CD4-positive, CD25-positive, alpha-beta regulatory T cell (primary cell): ENCODE measurements at regions not wholly inside any gene's neighbourhood (a gene's known extent, or its start where the extent isn't known, plus 50 kb on each side); places are given as distances from the start of the nearest gene placed in this dataset.

ENCODE experiments used
- ATAC-seq, 2 donors: fragments of 150-1000 bp; cut with Tn5 transposase; one replicate each; pipeline ENCODE4 v1.10.0; 2021; ENCODE audit warnings: low read depth in 2 of 2, moderate number of reproducible peaks in 2 of 2, moderate library complexity in 1 of 2
- DNase-seq, 3 donors: peaks; one replicate each; pipeline versions ENCODE4 v3.0.0 to v3.0.0-alpha.2; 2012 to 2022; ENCODE audit warnings: mixed read lengths in 1 of 3
- H3K27ac ChIP-seq: one replicate; pipeline ENCODE4 v1.7.0; 2013; ENCODE audit warnings: mild to moderate bottlenecking, low read length; ENCODE audit not compliant: insufficient read depth, poor library complexity, severe bottlenecking
- H3K27me3 ChIP-seq: one replicate; pipeline ENCODE4 v1.7.0; 2013; ENCODE audit warnings: low read length; ENCODE audit not compliant: control insufficient read depth, insufficient read depth
- H3K36me3 ChIP-seq: one replicate; pipeline ENCODE4 v1.7.0; 2013; ENCODE audit warnings: mild to moderate bottlenecking, low read length, moderate library complexity; ENCODE audit not compliant: control insufficient read depth, insufficient read depth
- H3K4me1 ChIP-seq: 2 replicates; pipeline ENCODE4 v1.7.0; 2013; ENCODE audit warnings: mild to moderate bottlenecking, low read length; ENCODE audit not compliant: insufficient read depth, control insufficient read depth, poor library complexity, severe bottlenecking
- H3K4me3 ChIP-seq: one replicate; pipeline ENCODE4 v1.7.0; 2013; ENCODE audit warnings: low read depth, mild to moderate bottlenecking, low read length, moderate library complexity
- H3K9me3 ChIP-seq, 2 experiments: 1 replicate in 1 of 2; 2 replicates in 1 of 2; pipeline ENCODE4 v1.7.0; 2013; ENCODE audit warnings: low read length in 2 of 2, mild to moderate bottlenecking in 1 of 2, moderate library complexity in 1 of 2; ENCODE audit not compliant: control insufficient read depth in 2 of 2
- H3K27ac Mint-ChIP-seq, 3 donors: one replicate each; pipeline ENCODE4 v1.8.0; 2020 to 2022; ENCODE audit warnings: mild to moderate bottlenecking in 3 of 3, mixed read lengths in 3 of 3, moderate library complexity in 2 of 3
- H3K27me3 Mint-ChIP-seq: one replicate; pipeline ENCODE4 v1.8.0; 2022; ENCODE audit warnings: mild to moderate bottlenecking, mixed read lengths
- H3K36me3 Mint-ChIP-seq: one replicate; pipeline ENCODE4 v1.8.0; 2020; ENCODE audit warnings: mixed read lengths
- H3K4me1 Mint-ChIP-seq, 4 donors: one replicate each; pipeline ENCODE4 v1.8.0; 2020 to 2022; ENCODE audit warnings: mixed read lengths in 4 of 4, mild to moderate bottlenecking in 1 of 4
- H3K4me3 Mint-ChIP-seq, 4 donors: one replicate each; pipeline ENCODE4 v1.8.0; 2020 to 2022; ENCODE audit warnings: mild to moderate bottlenecking in 4 of 4, mixed read lengths in 4 of 4, moderate library complexity in 3 of 4
- H3K9me3 Mint-ChIP-seq, 7 donors: one replicate each; pipeline ENCODE4 v1.8.0; 2020 to 2022; ENCODE audit warnings: mixed read lengths in 7 of 7, mild to moderate bottlenecking in 3 of 7, moderate library complexity in 2 of 7

GRCh38 chr17:33404070-33404819 is 111.2 kb upstream of the ASIC2 start:
- Histone ChIP-seq H3K4me3 (no peak overlapping the region), H3K27ac (no peak overlapping the region), H3K4me1 (no peaks in the 10 kb centered on the region), H3K27me3 (no peaks in the 10 kb centered on the region), H3K9me3 (no peaks in the 10 kb centered on the region), H3K36me3 (no peaks in the 10 kb centered on the region)
- peak overlapping the region in 1 of 3 donors; percentile 3 for H3K27ac Mint-ChIP-seq
- H3K4me3 Mint-ChIP-seq = no peak overlapping the region
- H3K9me3 Mint-ChIP-seq = peaks cover 0 to 3% (median 0%) of the 10 kb centered on the region in 7 donors
- no peaks in the 10 kb centered on the region for H3K36me3 Mint-ChIP-seq
- ATAC-seq (no peak), DNase-seq (no peak)
- no peaks in the 10 kb centered on the region for H3K27me3 Mint-ChIP-seq
- no peaks in the 10 kb centered on the region for H3K4me1 Mint-ChIP-seq

DNA sequence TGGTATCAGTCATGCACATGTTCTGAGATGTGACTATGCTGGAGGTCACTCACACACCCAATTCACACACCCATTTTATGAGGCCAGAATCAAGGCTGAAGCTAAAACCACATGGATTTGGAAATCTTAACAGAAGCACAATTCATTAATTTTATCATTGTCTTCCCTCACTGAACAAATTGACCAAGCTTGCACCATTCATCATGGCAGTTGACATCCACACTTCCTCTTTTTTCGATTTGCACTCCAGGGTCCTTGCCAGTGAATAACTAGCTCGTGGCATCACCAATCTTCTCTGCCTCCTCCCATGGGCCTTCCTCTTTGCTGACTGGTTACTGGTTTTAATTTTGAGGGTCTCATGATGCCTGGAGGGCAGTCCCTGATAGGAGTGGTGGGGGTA is 123.0 kb upstream of the ASIC2 start:
- H3K4me1 Mint-ChIP-seq = no peaks in the 10 kb centered on the region
- peaks cover 0 to 5% (median 1%) of the 10 kb centered on the region in 7 donors for H3K9me3 Mint-ChIP-seq
- no peak for ATAC-seq
- Histone ChIP-seq H3K27me3 (no peaks in the 10 kb centered on the region), H3K36me3 (no peaks in the 10 kb centered on the region), H3K4me3 (no peak overlapping the region), H3K9me3 (no peaks in the 10 kb centered on the region), H3K4me1 (no peaks in the 10 kb centered on the region), H3K27ac (no peak overlapping the region)
- H3K27me3 Mint-ChIP-seq = peaks cover 4% of the 10 kb centered on the region
- H3K4me3 Mint-ChIP-seq = no peak overlapping the region
- no peak overlapping the region for H3K27ac Mint-ChIP-seq
- H3K36me3 Mint-ChIP-seq = no peaks in the 10 kb centered on the region
- DNase-seq = no peak

GRCh38 chr17:33421933-33422332 is 128.8 kb upstream of the ASIC2 start:
- no peak overlapping the region for H3K4me3 ChIP-seq
- H3K27ac Mint-ChIP-seq = no peak overlapping the region
- H3K4me1 Mint-ChIP-seq = no peaks in the 10 kb centered on the region
- no peaks in the 10 kb centered on the region for H3K4me1 ChIP-seq
- peaks cover 0 to 8% (median 0%) of the 10 kb centered on the region in 7 donors for H3K9me3 Mint-ChIP-seq
- no peaks in the 10 kb centered on the region for H3K27me3 Mint-ChIP-seq
- ATAC-seq (no peak), DNase-seq (no peak)
- no peaks in the 10 kb centered on the region for H3K36me3 Mint-ChIP-seq
- H3K4me3 Mint-ChIP-seq = no peak overlapping the region
- H3K36me3 ChIP-seq = no peaks in the 10 kb centered on the region
- no peaks in the 10 kb centered on the region for H3K27me3 ChIP-seq
- no peak overlapping the region for H3K27ac ChIP-seq
- no peaks in the 10 kb centered on the region for H3K9me3 ChIP-seq

GRCh38 chr17:33433581-33433980 is 140.5 kb upstream of the ASIC2 start:
- H3K27ac ChIP-seq = no peak overlapping the region
- no peak overlapping the region for H3K27ac Mint-ChIP-seq
- H3K9me3 ChIP-seq = no peaks in the 10 kb centered on the region
- peaks cover 0 to 3% (median 0%) of the 10 kb centered on the region in 7 donors for H3K9me3 Mint-ChIP-seq
- H3K27me3 Mint-ChIP-seq = peaks cover 6% of the 10 kb centered on the region
- H3K36me3 ChIP-seq = no peaks in the 10 kb centered on the region
- no peak overlapping the region for H3K4me3 ChIP-seq
- no peak overlapping the region for H3K4me3 Mint-ChIP-seq
- ATAC-seq (no peak), DNase-seq (no peak)
- H3K4me1 ChIP-seq = no peaks in the 10 kb centered on the region
- no peaks in the 10 kb centered on the region for H3K36me3 Mint-ChIP-seq
- no peaks in the 10 kb centered on the region for H3K27me3 ChIP-seq
- peaks cover 0 to 3% (median 0%) of the 10 kb centered on the region in 4 donors for H3K4me1 Mint-ChIP-seq

DNA sequence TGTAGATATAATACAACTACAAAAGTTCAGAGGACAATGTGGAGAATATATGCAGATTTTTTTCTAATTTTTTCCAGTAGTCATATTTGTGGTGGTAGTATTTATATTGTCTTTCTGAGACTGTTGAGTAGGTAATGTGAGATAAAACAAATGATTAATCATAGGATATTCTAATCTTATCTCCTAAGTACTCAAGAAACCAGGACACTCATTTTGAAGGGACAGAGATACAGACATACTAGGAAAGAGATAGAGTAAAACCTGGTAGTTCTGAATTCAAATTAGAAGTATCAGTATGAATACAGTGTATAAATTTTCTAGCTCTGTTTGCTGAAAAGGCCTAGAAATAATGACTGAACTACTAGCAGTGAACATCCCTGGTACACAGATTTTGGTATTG is 141.7 kb upstream of the ASIC2 start:
- Mint-ChIP-seq H3K4me3 (no peak overlapping the region), H3K27me3 (no peaks in the 10 kb centered on the region), H3K27ac (no peak overlapping the region), H3K36me3 (no peaks in the 10 kb centered on the region), H3K4me1 (peaks cover 0 to 3% (median 0%) of the 10 kb centered on the region in 4 donors), H3K9me3 (peaks cover 0 to 5% (median 0%) of the 10 kb centered on the region in 7 donors)
- Histone ChIP-seq H3K4me3 (no peak overlapping the region), H3K27ac (no peak overlapping the region), H3K36me3 (no peaks in the 10 kb centered on the region), H3K9me3 (no peaks in the 10 kb centered on the region), H3K27me3 (no peaks in the 10 kb centered on the region), H3K4me1 (no peaks in the 10 kb centered on the region)
- DNase-seq (no peak), ATAC-seq (no peak)

GRCh38 chr17:33435721-33436301 is 142.7 kb upstream of the ASIC2 start:
- no peaks in the 10 kb centered on the region for H3K36me3 Mint-ChIP-seq
- H3K27ac Mint-ChIP-seq = no peak overlapping the region
- peaks cover 0 to 3% (median 0%) of the 10 kb centered on the region in 4 donors for H3K4me1 Mint-ChIP-seq
- H3K9me3 ChIP-seq = no peaks in the 10 kb centered on the region
- no peak overlapping the region for H3K4me3 ChIP-seq
- no peaks in the 10 kb centered on the region for H3K36me3 ChIP-seq
- DNase-seq (no peak), ATAC-seq (no peak)
- no peak overlapping the region for H3K27ac ChIP-seq
- no peaks in the 10 kb centered on the region for H3K27me3 Mint-ChIP-seq
- no peaks in the 10 kb centered on the region for H3K4me1 ChIP-seq
- H3K27me3 ChIP-seq = no peaks in the 10 kb centered on the region
- peaks cover 0 to 5% (median 0%) of the 10 kb centered on the region in 7 donors for H3K9me3 Mint-ChIP-seq
- H3K4me3 Mint-ChIP-seq = no peak overlapping the region

DNA sequence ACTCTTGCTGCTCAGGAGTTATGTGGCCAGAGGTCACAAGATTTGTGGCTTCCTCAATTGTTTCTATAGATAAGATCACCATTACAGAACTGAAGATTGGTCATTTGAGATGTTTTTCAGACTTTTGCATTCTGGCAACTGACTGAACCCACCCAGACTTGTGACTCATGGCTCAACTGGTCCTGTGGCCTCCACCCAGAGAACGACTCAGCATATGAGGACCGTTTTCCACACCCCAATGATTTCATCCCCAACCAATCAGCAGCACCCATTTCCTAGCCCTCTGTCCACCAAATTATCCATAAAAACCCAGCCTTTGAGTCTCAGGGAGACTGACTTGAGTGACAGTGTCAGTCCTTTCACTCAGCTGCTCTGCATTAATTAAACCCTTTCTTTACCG is 143.2 kb upstream of the ASIC2 start:
- DNase-seq (no peak), ATAC-seq (no peak)
- Mint-ChIP-seq H3K9me3 (peaks cover 0 to 5% (median 0%) of the 10 kb centered on the region in 7 donors), H3K4me3 (no peak overlapping the region), H3K27ac (no peak overlapping the region), H3K4me1 (peaks cover 0 to 3% (median 0%) of the 10 kb centered on the region in 4 donors), H3K27me3 (no peaks in the 10 kb centered on the region), H3K36me3 (no peaks in the 10 kb centered on the region)
- H3K27me3 ChIP-seq = no peaks in the 10 kb centered on the region
- no peak overlapping the region for H3K4me3 ChIP-seq
- H3K9me3 ChIP-seq = no peaks in the 10 kb centered on the region
- H3K27ac ChIP-seq = no peak overlapping the region
- no peaks in the 10 kb centered on the region for H3K36me3 ChIP-seq
- no peaks in the 10 kb centered on the region for H3K4me1 ChIP-seq

- Histone ChIP-seq H3K4me3 (no peak overlapping the region), H3K9me3 (no peaks in the 10 kb centered on the region), H3K36me3 (no peaks in the 10 kb centered on the region), H3K27ac (no peak overlapping the region), H3K27me3 (no peaks in the 10 kb centered on the region), H3K4me1 (no peaks in the 10 kb centered on the region)
- H3K27ac Mint-ChIP-seq = no peak overlapping the region
- no peaks in the 10 kb centered on the region for H3K27me3 Mint-ChIP-seq
- no peaks in the 10 kb centered on the region for H3K36me3 Mint-ChIP-seq
- DNase-seq (no peak), ATAC-seq (no peak)
- H3K9me3 Mint-ChIP-seq = peaks cover 0 to 4% (median 2%) of the 10 kb centered on the region in 7 donors
- H3K4me3 Mint-ChIP-seq = no peak overlapping the region
- H3K4me1 Mint-ChIP-seq = peaks cover 0 to under 1% (median 0%) of the 10 kb centered on the region in 4 donors
Observed at GRCh38 chr17:33438139-33438538, 145.0 kb upstream of the ASIC2 start.
